Spleen (tissue), 11 donors: ENCODE measurements at regions not wholly inside any gene's neighbourhood (a gene's known extent, or its start where the extent isn't known, plus 50 kb on each side); places are given as distances from the start of the nearest gene placed in this dataset.
"Not testable (repeated sequence)": the region's sequence is repeated elsewhere in the genome, so short reads cannot be mapped to it uniquely, and the experiment has no call there.

Experiments
- DNase-seq: peaks from one replicate; pipeline ENCODE4 v3.0.0-alpha.2; 2020
- H3K27ac ChIP-seq, 8 donors: fragments of 200-600 bp; sonication (generic) in 7 of 8; 1 replicate in 4 of 8; 2 replicates in 4 of 8; pipeline versions ENCODE4 v1.5.0 to v1.8.0; 2016 to 2021; ENCODE audit warnings: inconsistent platforms in 4 of 8, mild to moderate bottlenecking in 4 of 8, moderate library complexity in 1 of 8
- H3K27me3 ChIP-seq, 7 donors: fragments of 200-600 bp; sonication (generic) in 6 of 7; replicated peaks in 1 of 7; 1 replicate in 4 of 7; 2 replicates in 3 of 7; pipeline versions ENCODE4 v1.5.0 to v1.8.0; 2016 to 2021; ENCODE audit warnings: inconsistent platforms in 3 of 7, mild to moderate bottlenecking in 1 of 7
- H3K36me3 ChIP-seq, 6 donors: fragments of 200-600 bp; sonication (generic) in 5 of 6; 1 replicate in 4 of 6; 2 replicates in 2 of 6; pipeline versions ENCODE4 v1.5.0 to v1.8.0; 2016 to 2021; ENCODE audit warnings: inconsistent platforms in 2 of 6
- H3K4me1 ChIP-seq, 6 donors: fragments of 200-600 bp; sonication (generic) in 5 of 6; 1 replicate in 3 of 6; 2 replicates in 3 of 6; pipeline versions ENCODE4 v1.5.0 to v1.8.0; 2016 to 2021; ENCODE audit warnings: inconsistent platforms in 3 of 6
- H3K4me3 ChIP-seq, 8 donors: fragments of 200-600 bp; sonication (generic) in 7 of 8; 1 replicate in 4 of 8; 2 replicates in 4 of 8; pipeline versions ENCODE4 v1.5.0 to v1.8.0; 2016 to 2021; ENCODE audit warnings: inconsistent platforms in 4 of 8, mild to moderate bottlenecking in 4 of 8, moderate library complexity in 2 of 8
- H3K9me3 ChIP-seq, 8 donors: fragments of 200-600 bp; sonication (generic) in 7 of 8; 1 replicate in 4 of 8; 2 replicates in 4 of 8; pipeline versions ENCODE4 v1.5.0 to v1.8.0; 2016 to 2021; ENCODE audit warnings: inconsistent platforms in 4 of 8
- POLR2A ChIP-seq, 3 donors: fragments of 450-650 bp; IDR thresholded peaks; one replicate each; pipeline ENCODE4 v1.5.1; 2017; ENCODE audit warnings: antibody characterized with exemption in 3 of 3, mild to moderate bottlenecking in 1 of 3
- POLR2AphosphoS5 ChIP-seq, 3 donors: sonication (generic); formaldehyde crosslinking; IDR thresholded peaks; one replicate each; pipeline ENCODE4 v1.5.1; 2017; ENCODE audit warnings: antibody characterized with exemption in 3 of 3
- WGBS, 5 donors: extraction: QIAGEN DNeasy Blood & Tissue Kit in 3 of 5; methylation state at CpG; one replicate each; pipeline versions ENCODE4 v1.1.5 to v1.1.7; 2013 to 2018; 5-methylcytosine and 5-hydroxymethylcytosine counted together
- intact Hi-C: fragments of 100-400 bp; cut with DNase I; formaldehyde crosslinking; loops from one replicate; pipeline ENCODE4 v1.15.0; 2023; ENCODE audit warnings: low total_unique reads
- TF ChIP-seq, protein P1 (sequence below), 11 experiments: fragments of 200-600 bp in 7 of 11; fragments of 450-650 bp in 4 of 11; sonication (generic) in 4 of 11; IDR thresholded peaks in 8 of 11; conservative IDR thresholded peaks in 3 of 11; 1 replicate in 7 of 11; 2 replicates in 4 of 11; pipeline versions ENCODE4 v1.4.0 to v1.8.0; 2016 to 2021; ENCODE audit warnings: antibody characterized with exemption in 11 of 11, inconsistent platforms in 4 of 11, mild to moderate bottlenecking in 1 of 11
- donor health status: healthy with polysubstance abuse.
- donor health status: DM: no; HTN: no; CAD: no; lungs with moderate emphysema.
- donor health status: DM: no; HTN: no; CAD: no.
- donor health status: Bipolar disorder and iron deficiency.
- donor health status: healthy.
- donor health status: DM: no; HTN: no; CAD: no.
- donor health status: DM: yes; HTN: yes; CAD: no.

DNA sequence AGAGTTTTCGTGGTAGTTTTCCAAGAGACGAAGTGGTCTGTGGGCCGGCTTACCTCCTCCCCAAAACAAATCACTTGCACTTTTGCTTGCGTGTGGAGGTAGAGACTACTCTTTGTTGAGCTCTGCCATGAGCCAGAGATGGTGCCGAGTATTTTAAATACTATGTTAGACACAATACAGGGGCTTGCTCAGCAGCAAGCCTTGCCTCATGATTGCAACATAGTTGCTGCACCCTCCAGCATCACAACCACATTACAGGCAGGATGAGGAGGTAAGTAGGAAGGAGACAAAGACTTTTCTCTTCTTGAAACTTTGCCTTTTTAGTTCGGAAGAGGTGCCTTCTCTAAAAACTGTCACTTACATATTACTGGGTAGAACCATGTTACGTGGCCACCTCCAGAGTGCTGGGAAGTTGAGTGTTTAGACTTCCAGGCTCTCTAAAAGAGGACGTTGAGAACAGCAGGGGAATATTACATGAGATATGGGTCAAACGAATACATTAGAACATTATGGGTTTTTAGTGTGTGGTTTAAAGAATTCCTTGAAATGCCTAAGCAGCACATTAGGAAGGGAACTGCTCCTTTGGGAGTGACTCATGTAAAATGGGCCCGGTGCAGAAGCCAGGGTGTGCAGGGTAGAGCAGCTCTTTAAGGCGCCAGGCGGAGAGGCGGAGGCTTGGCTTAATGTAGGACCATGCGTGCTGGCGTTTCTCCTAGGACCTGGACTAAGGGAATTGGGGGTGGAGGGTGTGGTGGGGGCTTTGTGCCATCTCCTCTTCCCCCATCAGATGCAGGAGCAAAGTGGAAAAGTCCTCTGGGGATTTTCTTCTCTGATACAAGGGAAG is 110.6 kb upstream of the PRMT8 start:
- intact Hi-C loops: no loop called here
- Histone ChIP-seq H3K36me3 (no peaks in the 10 kb centered on the region), H3K27me3 (peaks cover 0 to 13% (median 0%) of the 10 kb centered on the region in 7 donors), H3K9me3 (peaks cover 0 to 9% (median 2%) of the 10 kb centered on the region in 8 donors), H3K4me1 (no peaks in the 10 kb centered on the region), H3K27ac (no peak overlapping the region), H3K4me3 (no peak overlapping the region)
- 77 to 82% (median 80%) methylated on average over 15 of the region's 15 CpGs for WGBS, 5 donors
- no peak for DNase-seq
- no peak for TF ChIP-seq POLR2A (IDR thresholded peaks at IDR 0.05)
- TF ChIP-seq POLR2AphosphoS5 (IDR thresholded peaks at IDR 0.05): no peak
- TF ChIP-seq, protein P1, sequence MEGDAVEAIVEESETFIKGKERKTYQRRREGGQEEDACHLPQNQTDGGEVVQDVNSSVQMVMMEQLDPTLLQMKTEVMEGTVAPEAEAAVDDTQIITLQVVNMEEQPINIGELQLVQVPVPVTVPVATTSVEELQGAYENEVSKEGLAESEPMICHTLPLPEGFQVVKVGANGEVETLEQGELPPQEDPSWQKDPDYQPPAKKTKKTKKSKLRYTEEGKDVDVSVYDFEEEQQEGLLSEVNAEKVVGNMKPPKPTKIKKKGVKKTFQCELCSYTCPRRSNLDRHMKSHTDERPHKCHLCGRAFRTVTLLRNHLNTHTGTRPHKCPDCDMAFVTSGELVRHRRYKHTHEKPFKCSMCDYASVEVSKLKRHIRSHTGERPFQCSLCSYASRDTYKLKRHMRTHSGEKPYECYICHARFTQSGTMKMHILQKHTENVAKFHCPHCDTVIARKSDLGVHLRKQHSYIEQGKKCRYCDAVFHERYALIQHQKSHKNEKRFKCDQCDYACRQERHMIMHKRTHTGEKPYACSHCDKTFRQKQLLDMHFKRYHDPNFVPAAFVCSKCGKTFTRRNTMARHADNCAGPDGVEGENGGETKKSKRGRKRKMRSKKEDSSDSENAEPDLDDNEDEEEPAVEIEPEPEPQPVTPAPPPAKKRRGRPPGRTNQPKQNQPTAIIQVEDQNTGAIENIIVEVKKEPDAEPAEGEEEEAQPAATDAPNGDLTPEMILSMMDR (IDR thresholded peaks at IDR 0.05 in 8 of 11, conservative IDR thresholded peaks at IDR 0.05 in 3 of 11): no peak

- Histone ChIP-seq H3K4me3 (no peak overlapping the region), H3K36me3 (no peaks in the 10 kb centered on the region), H3K27ac (no peak overlapping the region), H3K27me3 (peaks cover 0 to 19% (median 0%) of the 10 kb centered on the region in 7 donors), H3K9me3 (peaks cover 0 to 8% (median 2%) of the 10 kb centered on the region in 8 donors), H3K4me1 (no peaks in the 10 kb centered on the region)
- WGBS, 5 donors: 42 to 53% (median 47%) methylated on average over 6 of the region's 6 CpGs
- DNase-seq: no peak
- intact Hi-C loops: no loop called here
- TF ChIP-seq POLR2A (IDR thresholded peaks at IDR 0.05) (no peak), POLR2AphosphoS5 (IDR thresholded peaks at IDR 0.05) (no peak)
- TF ChIP-seq, protein P1 (IDR thresholded peaks at IDR 0.05 in 8 of 11, conservative IDR thresholded peaks at IDR 0.05 in 3 of 11): no peak
Measured at GRCh38 chr12:3381059-3382047, 109.7 kb upstream of the PRMT8 start.

- no peaks in the 10 kb centered on the region for H3K4me1 ChIP-seq
- intact Hi-C loops: no loop called here
- no peak overlapping the region for H3K4me3 ChIP-seq
- H3K27me3 ChIP-seq: peaks cover 0 to 41% (median 0%) of the 10 kb centered on the region in 7 donors
- H3K9me3 ChIP-seq: no peaks in the 10 kb centered on the region
- H3K27ac ChIP-seq: no peak overlapping the region
- TF ChIP-seq POLR2A (IDR thresholded peaks at IDR 0.05) (no peak), POLR2AphosphoS5 (IDR thresholded peaks at IDR 0.05) (no peak)
- TF ChIP-seq, protein P1 (IDR thresholded peaks at IDR 0.05 in 8 of 11, conservative IDR thresholded peaks at IDR 0.05 in 3 of 11): no peak
- WGBS, 5 donors: 71 to 75% (median 75%) methylated on average over 4 of the region's 4 CpGs
- no peak for DNase-seq
- no peaks in the 10 kb centered on the region for H3K36me3 ChIP-seq
Measured at GRCh38 chr12:3389986-3390385, 101.0 kb upstream of the PRMT8 start.

GRCh38 chr12:3397596-3397995 is 93.4 kb upstream of the PRMT8 start:
- DNase-seq, H3K4me1 ChIP-seq, H3K36me3 ChIP-seq, intact Hi-C loops, H3K9me3 ChIP-seq, H3K27ac ChIP-seq, H3K4me3 ChIP-seq: not testable (repeated sequence)
- 35 to 71% (median 44%) methylated on average over 11 to 16 of the region's 16 CpGs for WGBS, 5 donors
- H3K27me3 ChIP-seq: peaks cover 0 to 33% (median 14%) of the 10 kb centered on the region in 7 donors
